ENCODE measurements at regions not wholly inside any gene's neighbourhood (a gene's known extent, or its start where the extent isn't known, plus 50 kb on each side); places are given as distances from the start of the nearest gene placed in this dataset.

GRCh38 chr10:88207121-88207546 lies 343.7 kb downstream of the PTEN start:
- no peak for DNase-seq (ENCODE audit: low spot score)

GRCh38 chr10:88209231-88209630 lies 345.8 kb downstream of the PTEN start:
- DNase-seq (ENCODE audit: low spot score) = no peak

GRCh38 chr10:88209837-88210561 lies 346.6 kb downstream of the PTEN start:
- no peak for DNase-seq (ENCODE audit: low spot score)

- DNase-seq (ENCODE audit: low spot score) = no peak
Observed at GRCh38 chr10:88211230-88211629, 347.8 kb downstream of the PTEN start.

GRCh38 chr10:88212069-88212468 lies 348.6 kb downstream of the PTEN start:
- DNase-seq (ENCODE audit: low spot score) = no peak

- no peak for DNase-seq (ENCODE audit: low spot score)
Observed at GRCh38 chr10:88213065-88213605, 349.7 kb downstream of the PTEN start.

- DNase-seq (ENCODE audit: low spot score) = peak; percentile 10
Observed at GRCh38 chr10:88216976-88217375, 353.6 kb downstream of the PTEN start.

GRCh38 chr10:88218362-88218761 lies 354.9 kb downstream of the PTEN start:
- no peak for DNase-seq (ENCODE audit: low spot score)

- no peak for DNase-seq (ENCODE audit: low spot score)
Observed at GRCh38 chr10:88219753-88220152, 356.3 kb downstream of the PTEN start.

GRCh38 chr10:88221010-88221973 lies 357.9 kb downstream of the PTEN start:
- no peak for DNase-seq (ENCODE audit: low spot score)

GRCh38 chr10:88222881-88223280 lies 359.5 kb downstream of the PTEN start:
- DNase-seq (ENCODE audit: low spot score) = no peak

Data from hematopoietic multipotent progenitor cell treated with erythropoietin and hydrocortisone succinate and interleukin-3 and kit ligand, for 15 days (in vitro differentiated cells).